Left cardiac atrium (tissue), 4 donors: ENCODE measurements at regions not wholly inside any gene's neighbourhood (a gene's known extent, or its start where the extent isn't known, plus 50 kb on each side); places are given as distances from the start of the nearest gene placed in this dataset.
"Not testable (repeated sequence)": the region's sequence is repeated elsewhere in the genome, so short reads cannot be mapped to it uniquely, and the experiment has no call there.

ENCODE experiments used
- ATAC-seq, 2 donors: fragments of 200-7000 bp; cut with Tn5 transposase; one replicate each; pipeline ENCODE4 v1.9.1; 2020; ENCODE audit warnings: mild to moderate bottlenecking in 2 of 2, moderate library complexity in 2 of 2
- DNase-seq: peaks from one replicate; pipeline ENCODE4 v3.0.0-alpha.2; 2020
- intact Hi-C, 2 donors: fragments of 100-400 bp; cut with DNase I; formaldehyde crosslinking; loops; one replicate each; pipeline versions ENCODE4 v1.14.1 to v1.15.1; 2022 to 2023
- donor health status: DM: no; HTN: yes; CAD: no.
- donor health status: DM: no; HTN: yes; CAD: no; lungs with severe emphysema.
- donor health status: DM: yes; HTN: yes; CAD: no.
- donor health status: Dilated cardiomyopathy.

DNA sequence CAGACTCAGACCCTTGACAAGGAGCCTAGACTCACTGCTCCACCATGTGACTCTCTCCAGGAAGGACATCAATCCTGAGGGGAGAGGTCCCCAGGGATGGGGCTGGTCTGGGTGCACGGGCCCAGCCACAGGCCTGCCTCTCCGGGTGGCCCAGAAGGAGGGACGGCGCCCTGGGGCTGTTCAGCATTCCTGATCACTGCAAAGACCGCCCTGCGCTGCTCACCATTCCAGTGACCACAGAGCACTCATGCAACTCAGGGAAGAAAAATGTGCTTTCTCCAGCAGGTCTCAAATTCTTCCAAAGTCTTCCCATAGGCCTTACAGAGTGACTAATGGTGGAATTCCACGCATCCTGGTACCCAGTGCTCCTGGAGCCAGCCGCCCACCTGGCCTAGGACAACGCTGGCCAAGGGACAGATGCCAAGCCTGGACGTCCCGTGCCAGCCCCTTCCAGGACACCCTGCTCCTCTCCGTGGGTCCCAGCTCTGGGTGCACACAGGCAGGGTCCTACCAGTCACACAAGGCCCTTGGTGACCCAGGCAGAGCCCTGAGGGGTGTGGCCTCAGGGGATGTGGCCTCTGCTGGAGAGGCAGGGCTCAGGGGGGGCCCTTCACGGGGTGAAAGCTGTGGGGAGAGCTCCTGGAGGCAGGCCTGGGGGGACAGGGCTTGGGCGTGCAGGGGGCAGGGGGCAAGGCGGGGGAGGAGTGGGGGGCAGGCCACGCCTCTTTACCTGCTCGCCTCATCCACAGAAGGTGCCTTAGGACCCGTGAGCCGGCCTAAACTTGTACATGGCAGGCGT lies 178.8 kb downstream of the IGLL1 start:
- ATAC-seq (no peak), DNase-seq (no peak)
- intact Hi-C loops = loop anchor here in 1 of 2 donors (5.0 kb wide), 1 partner anchor 136 kb away; no protein-coding TSS in a partner anchor

DNA sequence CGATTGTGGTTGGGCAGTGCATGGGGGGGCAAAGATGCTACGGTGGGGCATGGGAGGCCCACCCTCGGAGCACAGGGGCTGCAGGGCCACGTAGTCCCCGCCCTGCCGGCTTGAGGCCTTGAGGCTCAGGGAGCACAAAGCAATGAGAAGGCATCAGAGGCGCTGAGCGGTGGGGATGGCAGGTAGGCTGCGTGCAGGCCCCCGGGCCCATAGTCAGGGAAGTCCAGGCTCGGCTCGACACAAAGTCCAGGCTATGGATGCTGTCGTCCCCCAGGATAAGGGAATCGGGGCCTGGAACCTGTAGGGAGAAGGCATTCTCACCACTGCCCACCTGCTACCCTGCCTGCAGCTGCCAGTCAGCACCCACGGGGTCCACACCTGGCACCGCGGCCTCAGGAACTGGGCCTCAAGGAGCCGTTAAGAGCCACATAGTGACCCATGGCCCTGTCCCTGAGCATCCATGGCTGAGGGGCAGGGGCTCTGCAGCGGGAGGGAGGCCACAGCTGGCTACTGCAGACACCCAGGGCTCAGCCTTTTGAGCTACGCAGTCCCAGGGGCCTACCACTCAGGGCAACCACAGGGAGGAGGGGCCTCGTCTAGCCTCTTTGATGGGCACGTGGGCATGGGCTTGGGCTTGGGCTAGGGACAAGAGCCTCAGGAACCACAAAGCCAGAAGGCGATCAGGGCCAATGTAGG lies 179.7 kb downstream of the IGLL1 start:
- DNase-seq (no peak), ATAC-seq (no peak)
- intact Hi-C loops = loop anchor here in 1 of 2 donors (5.0 kb wide), 1 partner anchor 137 kb away; no protein-coding TSS in a partner anchor

GRCh38 chr22:23399367-23400285 lies 180.5 kb downstream of the IGLL1 start:
- ATAC-seq (no peak), DNase-seq (no peak)
- intact Hi-C loops = loop anchor here in 1 of 2 donors (5.0 kb wide), 1 partner anchor 138 kb away; no protein-coding TSS in a partner anchor

GRCh38 chr22:23398701-23399366 lies 181.3 kb downstream of the IGLL1 start:
- intact Hi-C loops = no loop called here
- ATAC-seq (no peak), DNase-seq (no peak)

- no peak for DNase-seq
- no peak for ATAC-seq
- intact Hi-C loops = no loop called here
Measured at GRCh38 chr22:23397613-23398567, 182.2 kb downstream of the IGLL1 start.

GRCh38 chr22:23397008-23397612 lies 183.0 kb downstream of the IGLL1 start:
- intact Hi-C loops = no loop called here
- ATAC-seq (no peak), DNase-seq (no peak)

GRCh38 chr22:23396362-23397007 lies 183.6 kb downstream of the IGLL1 start:
- ATAC-seq = no peak
- intact Hi-C loops = no loop called here
- no peak for DNase-seq

DNA sequence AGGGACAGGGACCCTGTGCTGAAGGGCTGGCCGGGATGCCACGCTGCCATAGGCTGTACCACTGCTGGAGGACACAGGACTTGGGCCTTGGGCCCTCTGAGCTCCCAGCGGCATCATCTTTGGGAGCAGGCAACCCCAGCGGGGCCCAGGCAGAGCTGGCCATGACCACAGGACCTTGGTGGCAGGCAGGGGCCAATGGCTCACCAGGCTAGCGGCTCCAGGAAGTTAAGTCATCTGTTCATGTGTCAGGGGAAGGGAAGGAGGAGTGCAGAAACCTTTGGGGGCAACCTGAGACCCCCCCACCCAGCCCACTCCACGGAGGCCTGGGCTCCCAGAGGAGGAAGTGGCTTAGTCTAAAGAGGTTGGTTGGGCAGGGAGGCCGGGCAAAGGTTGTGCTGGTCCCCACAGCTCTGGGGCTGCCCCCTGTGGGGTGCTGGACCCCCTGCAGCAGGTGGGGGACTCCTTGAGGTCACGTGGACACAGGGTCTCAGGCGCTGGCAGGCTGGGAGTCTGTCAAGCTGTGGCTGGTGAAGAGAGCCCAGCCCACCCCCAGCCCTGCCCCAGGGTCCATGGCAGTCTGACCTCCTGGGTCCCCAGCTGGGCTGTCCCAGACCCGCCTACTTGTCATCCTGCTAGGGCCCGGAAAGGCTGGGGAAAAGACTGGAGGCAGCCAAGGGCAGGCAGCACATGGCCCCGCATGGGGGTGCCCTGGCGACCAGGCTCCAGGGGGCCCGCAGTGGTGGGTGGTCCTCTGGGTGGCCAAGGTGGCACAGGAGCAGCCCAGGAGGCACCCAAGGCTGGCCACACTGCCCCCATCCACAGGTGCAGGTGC lies 184.3 kb downstream of the IGLL1 start:
- no peak for DNase-seq
- ATAC-seq = no peak
- intact Hi-C loops = no loop called here

DNA sequence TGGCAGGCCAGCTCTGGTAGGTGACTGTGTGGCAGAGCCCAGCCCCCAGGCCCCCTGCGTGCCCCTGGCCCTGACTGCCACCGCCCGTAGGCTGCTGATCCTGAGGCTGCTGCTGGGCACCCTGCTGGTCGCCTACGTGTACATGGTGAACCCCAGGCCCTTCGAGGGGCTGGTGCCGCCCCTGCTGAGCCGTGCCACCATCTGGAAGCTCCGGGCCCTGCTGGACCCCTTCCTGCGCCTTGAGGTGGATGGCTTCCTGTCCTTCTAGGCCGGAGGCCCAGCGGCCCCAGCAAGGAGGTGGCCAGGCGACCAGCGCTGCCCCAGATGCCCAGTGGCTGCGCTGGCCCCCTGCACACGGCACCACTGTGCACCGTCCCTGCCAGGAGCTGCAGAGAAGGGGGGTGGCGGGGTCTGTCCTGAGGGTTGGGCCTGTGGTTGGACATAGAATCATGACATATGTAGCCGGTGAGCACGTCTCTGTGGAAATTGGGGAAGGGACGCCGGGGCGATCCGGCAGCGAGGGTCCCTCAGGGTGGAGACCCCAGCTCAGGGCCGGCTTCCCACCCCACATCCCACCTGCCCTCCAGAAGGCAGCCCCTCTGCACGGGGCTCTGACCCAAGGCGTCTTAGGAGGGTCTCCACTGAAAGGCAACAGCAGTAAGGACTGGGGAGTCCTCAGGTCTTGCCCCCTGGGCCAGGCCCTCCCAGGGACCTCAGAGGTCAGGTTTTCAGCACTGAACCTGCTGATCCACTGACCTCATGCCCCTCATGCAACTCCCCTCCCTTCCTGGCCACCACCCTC lies 185.4 kb downstream of the IGLL1 start:
- ATAC-seq (no peak), DNase-seq (no peak)
- intact Hi-C loops = no loop called here

GRCh38 chr22:23393721-23394320 lies 186.3 kb downstream of the IGLL1 start:
- no peak for ATAC-seq
- DNase-seq = no peak
- intact Hi-C loops = no loop called here

- intact Hi-C loops, DNase-seq, ATAC-seq: not testable (repeated sequence)
Measured at GRCh38 chr22:23393199-23393598, 186.9 kb downstream of the IGLL1 start.

DNA sequence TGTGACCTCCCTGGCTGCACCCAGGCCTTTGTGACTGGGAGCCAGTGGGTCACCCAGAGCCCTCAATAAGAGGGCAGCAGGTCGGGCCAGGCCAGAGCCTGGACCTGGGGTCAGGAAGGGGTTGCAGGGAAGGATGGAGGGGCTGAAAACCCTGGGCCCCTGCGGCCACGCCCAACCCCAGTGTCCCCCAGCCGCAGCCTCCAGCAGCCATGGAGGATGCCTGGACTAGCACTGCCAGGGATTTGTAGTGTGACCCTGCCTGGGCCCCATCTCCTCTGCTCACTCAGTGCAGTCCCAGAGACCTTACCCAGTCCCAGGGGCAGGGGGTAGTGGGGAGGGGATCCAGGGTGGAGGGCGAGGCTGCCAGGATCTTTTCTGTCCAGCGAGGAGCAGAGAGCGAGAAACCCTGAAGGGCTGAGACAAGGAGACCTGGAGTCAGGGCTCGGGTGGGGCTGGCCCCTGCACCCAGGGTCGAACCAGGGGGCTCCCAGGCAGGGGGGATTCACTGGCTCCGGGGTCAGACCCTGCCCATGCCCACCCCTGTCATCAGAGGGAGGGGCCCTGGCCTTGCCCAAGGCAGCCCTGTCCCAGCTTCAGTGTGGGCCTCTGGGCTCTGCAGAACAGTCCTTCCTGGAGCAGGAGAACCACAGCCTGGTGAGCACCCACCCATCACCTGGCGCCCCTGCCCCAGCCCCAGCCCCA lies 187.5 kb downstream of the IGLL1 start:
- intact Hi-C loops = no loop called here
- no peak for ATAC-seq
- no peak for DNase-seq

DNA sequence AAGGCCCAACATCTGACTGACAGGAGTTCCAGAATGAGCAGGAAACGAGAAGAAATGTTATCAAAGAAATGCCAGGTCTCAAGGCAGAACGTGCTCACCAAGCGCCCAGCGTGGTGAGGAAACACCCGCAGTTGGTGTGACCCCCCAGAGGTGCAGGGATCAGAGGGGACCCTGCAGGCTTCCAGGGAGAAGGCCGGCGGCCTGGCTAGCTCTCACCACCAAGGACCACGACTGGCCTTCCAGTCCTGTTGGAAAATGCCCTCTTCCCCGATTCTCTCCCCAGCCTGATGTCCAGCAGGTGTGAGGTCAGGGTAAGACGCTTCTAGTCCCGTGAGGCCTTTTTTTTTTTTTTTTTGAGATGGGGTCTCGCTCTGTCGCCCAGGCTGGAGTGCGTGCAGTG lies 189.1 kb downstream of the IGLL1 start:
- DNase-seq (no peak), ATAC-seq (no peak)
- intact Hi-C loops = no loop called here
